Ectodermal cell (in vitro differentiated cells): ENCODE measurements at regions not wholly inside any gene's neighbourhood (a gene's known extent, or its start where the extent isn't known, plus 50 kb on each side); places are given as distances from the start of the nearest gene placed in this dataset.

Source experiments
- H3K27ac ChIP-seq: 2 replicates; pipeline ENCODE4 v1.7.0; 2013; ENCODE audit warnings: mild to moderate bottlenecking, low read depth, low read length; ENCODE audit not compliant: insufficient read depth, poor library complexity, severe bottlenecking
- H3K27me3 ChIP-seq: 2 replicates; pipeline ENCODE4 v1.7.0; 2013; ENCODE audit warnings: mild to moderate bottlenecking, low read length; ENCODE audit not compliant: insufficient read depth, control insufficient read depth, poor library complexity, severe bottlenecking
- H3K36me3 ChIP-seq: one replicate; pipeline ENCODE4 v1.7.0; 2013; ENCODE audit warnings: low read length; ENCODE audit not compliant: control insufficient read depth, insufficient read depth
- H3K4me1 ChIP-seq: one replicate; pipeline ENCODE4 v1.7.0; 2013; ENCODE audit warnings: low read length; ENCODE audit not compliant: control insufficient read depth, insufficient read depth
- H3K4me3 ChIP-seq: 2 replicates; pipeline ENCODE4 v1.7.0; 2013; ENCODE audit warnings: low read depth, low read length, control low read depth; ENCODE audit not compliant: insufficient read depth
- H3K9me3 ChIP-seq: 2 replicates; pipeline ENCODE4 v1.7.0; 2013; ENCODE audit warnings: mild to moderate bottlenecking, low read length, moderate library complexity; ENCODE audit not compliant: control insufficient read depth
- WGBS, 2 experiments: methylation state at CpG; one replicate each; pipeline ENCODE4 v1.1.7; 2013; ENCODE audit warnings: missing lambda C conversion rate in 2 of 2; 5-methylcytosine and 5-hydroxymethylcytosine counted together

DNA sequence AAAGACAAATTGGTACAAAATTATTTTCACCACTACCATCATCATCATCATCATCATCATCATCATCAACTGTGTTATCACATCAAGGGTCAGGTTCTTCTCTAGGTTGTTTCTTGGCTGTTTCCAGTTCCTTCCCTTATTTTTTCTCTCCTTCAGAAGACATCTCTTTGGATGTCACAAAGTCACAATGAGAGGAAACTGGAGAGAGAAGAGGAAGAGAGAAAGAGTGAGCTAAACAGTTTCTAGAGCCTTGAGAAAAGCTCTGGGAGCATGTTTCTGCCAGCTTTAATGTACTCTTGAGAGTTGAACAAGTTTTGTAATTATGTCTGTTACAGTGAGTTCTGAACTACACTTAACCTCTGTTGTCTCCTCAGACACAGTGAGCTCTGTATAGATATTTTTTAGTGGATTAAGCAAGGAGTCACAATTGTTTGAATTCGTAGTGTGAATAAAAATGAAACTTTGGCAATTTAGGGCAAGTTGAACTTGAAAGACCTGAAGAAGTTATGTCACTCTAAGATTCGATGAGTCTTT lies 123.0 kb upstream of the AKIRIN2 start:
- 90 to 91% methylated on average over 2 of the region's 2 CpGs for WGBS, 2 experiments

DNA sequence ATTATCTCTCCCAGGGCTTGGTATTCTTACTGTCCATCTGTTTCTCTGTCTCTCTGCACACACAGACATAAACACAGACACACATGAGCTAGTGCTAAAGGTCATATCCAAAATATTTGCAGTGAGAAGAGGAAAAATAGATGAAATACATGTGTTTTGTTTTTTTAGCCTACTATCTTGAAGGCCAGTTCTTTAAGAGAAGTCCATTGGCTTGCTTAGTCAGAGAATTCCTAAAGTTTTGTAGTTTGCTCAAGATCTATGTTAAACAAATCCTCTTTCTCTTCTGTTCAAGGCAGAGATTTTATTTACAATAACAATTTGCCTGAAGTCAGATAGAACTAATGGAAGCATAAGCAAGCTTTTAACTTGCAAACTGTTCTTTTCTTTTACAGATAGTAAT lies 120.0 kb upstream of the AKIRIN2 start:
- no peaks in the 10 kb centered on the region for H3K4me1 ChIP-seq
- H3K9me3 ChIP-seq = no peaks in the 10 kb centered on the region
- no peaks in the 10 kb centered on the region for H3K27me3 ChIP-seq
- H3K4me3 ChIP-seq = no peak overlapping the region
- H3K36me3 ChIP-seq = no peaks in the 10 kb centered on the region
- no peak overlapping the region for H3K27ac ChIP-seq

More for the DNA sequence above, 123.0 kb upstream of the AKIRIN2 start:
- H3K9me3 ChIP-seq = no peaks in the 10 kb centered on the region
- no peak overlapping the region for H3K27ac ChIP-seq
- no peaks in the 10 kb centered on the region for H3K36me3 ChIP-seq
- H3K4me3 ChIP-seq = no peak overlapping the region
- no peaks in the 10 kb centered on the region for H3K4me1 ChIP-seq
- H3K27me3 ChIP-seq = no peaks in the 10 kb centered on the region

DNA sequence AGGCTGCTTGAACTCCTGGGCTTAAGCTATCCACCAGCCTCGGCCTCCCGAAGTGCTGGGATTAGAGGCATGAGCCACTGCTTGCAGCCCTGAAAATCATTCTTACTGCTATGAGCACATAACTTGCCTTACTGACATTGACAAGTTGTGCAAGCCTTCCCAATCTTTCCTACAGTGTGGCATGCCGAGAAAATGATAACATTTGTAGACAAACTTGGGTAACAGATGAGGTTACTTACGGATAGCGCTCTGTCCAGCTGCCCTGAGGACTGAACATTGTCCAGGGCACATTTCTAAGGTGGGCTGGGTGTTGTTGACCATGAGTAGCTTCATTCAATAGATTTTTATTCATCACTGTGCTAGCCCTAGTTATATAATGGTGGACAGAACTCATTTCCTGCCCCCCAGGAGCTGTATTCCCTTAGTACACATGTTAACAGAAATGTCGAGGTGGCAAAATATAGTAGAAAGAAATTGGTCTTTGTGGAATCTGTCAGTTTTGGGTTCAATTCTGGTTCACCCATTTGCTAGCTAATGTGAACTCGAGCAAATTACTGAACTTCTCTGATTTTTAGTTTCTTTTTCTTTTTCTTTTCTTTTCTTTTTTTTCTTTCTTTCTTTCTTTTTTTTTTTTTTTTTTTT lies 118.4 kb upstream of the AKIRIN2 start:
- no peaks in the 10 kb centered on the region for H3K4me1 ChIP-seq
- no peaks in the 10 kb centered on the region for H3K36me3 ChIP-seq
- H3K27me3 ChIP-seq = no peaks in the 10 kb centered on the region
- WGBS, 2 experiments = 95 to 97% methylated on average over 7 of the region's 7 CpGs
- H3K4me3 ChIP-seq = no peak overlapping the region
- no peak overlapping the region for H3K27ac ChIP-seq
- no peaks in the 10 kb centered on the region for H3K9me3 ChIP-seq

DNA sequence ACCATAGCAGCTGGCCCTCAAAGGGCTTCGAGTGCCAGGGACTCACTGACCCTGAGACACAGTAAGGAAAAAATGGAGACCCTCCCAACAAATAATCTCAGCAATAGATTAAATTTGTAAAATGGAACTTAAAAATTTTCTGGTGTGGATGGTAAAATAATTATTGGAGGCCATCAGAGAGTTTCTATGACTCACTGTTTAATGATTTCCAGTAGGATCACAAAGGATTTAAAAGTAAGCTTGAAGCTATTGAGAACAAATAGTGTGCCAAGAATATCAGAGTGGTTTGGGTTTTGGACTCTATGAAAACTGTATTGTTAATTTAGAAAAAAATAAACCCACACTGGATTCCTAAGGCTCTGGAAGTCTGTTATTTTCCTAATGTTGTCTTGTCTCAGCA lies 115.2 kb upstream of the AKIRIN2 start:
- Histone ChIP-seq H3K9me3 (no peaks in the 10 kb centered on the region), H3K36me3 (no peaks in the 10 kb centered on the region), H3K27me3 (no peaks in the 10 kb centered on the region), H3K4me3 (no peak overlapping the region), H3K4me1 (no peaks in the 10 kb centered on the region), H3K27ac (no peak overlapping the region)
- 100% methylated on average over 1 of the region's 1 CpG for WGBS, 2 experiments

DNA sequence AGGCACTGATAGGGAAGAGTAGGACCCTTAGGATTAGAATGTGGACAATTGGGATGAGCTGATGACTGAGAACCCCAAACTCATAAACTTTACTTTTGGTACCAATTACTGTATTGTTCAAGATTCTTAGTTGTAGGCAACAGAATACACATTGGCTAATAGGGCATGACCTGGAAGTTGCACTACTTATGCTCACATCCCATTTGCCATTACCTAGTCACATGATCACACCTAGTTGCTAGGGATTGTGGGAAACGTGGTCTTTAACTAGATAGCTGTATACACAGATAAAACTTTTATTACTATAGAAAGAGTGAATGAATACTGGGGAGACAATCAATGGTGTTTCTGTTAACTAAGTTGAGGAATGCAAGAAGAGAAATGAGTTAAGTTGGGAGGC lies 113.4 kb upstream of the AKIRIN2 start:
- Histone ChIP-seq H3K27ac (no peak overlapping the region), H3K27me3 (no peaks in the 10 kb centered on the region), H3K9me3 (no peaks in the 10 kb centered on the region), H3K4me1 (no peaks in the 10 kb centered on the region), H3K4me3 (no peak overlapping the region), H3K36me3 (no peaks in the 10 kb centered on the region)
- 100% methylated on average over 1 of the region's 1 CpG; no CpG with 5 or more reads in 1 of the 2 experiments for WGBS, 2 experiments

DNA sequence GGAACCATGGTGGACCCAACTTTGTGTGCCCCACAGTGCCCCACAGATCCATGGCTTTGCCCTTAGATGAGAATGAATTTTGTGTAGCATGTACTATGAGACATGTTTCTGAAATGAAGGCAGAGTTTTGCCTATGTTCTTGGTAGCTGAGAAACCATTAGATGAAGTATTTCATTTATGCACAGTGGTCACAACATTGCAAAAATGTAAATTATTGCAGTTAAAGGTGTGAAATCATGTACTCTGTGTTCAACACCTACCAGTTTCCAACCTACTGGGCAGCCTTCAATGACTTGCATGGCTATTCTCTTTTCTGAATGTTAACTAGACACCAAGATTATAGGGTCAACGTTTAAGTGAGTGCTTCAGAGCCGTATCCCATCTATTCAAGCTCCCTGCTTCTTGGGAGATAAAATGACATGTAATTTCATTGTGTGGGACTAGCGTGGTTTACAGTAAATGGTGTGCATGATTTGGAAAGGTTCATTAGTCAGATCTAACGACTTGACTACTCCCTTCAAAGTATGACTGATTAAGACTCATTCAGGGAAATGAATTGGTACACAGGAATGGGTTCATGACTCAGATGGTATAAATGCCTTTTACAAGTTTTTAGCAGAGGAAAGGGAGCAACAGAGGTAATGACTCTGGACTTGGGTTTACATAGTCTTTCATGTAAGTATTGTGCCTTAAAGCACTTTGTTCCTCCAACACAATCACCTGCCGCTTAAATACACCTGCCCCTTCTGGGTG lies 106.1 kb upstream of the AKIRIN2 start:
- Histone ChIP-seq H3K9me3 (no peaks in the 10 kb centered on the region), H3K4me1 (no peaks in the 10 kb centered on the region), H3K27me3 (no peaks in the 10 kb centered on the region), H3K4me3 (no peak overlapping the region), H3K36me3 (no peaks in the 10 kb centered on the region), H3K27ac (no peak overlapping the region)
- WGBS, 2 experiments = 94% methylated on average over 5 of the region's 5 CpGs

GRCh38 chr6:87807475-87807874 lies 105.4 kb upstream of the AKIRIN2 start:
- Histone ChIP-seq H3K4me3 (no peak overlapping the region), H3K9me3 (no peaks in the 10 kb centered on the region), H3K27ac (no peak overlapping the region), H3K27me3 (no peaks in the 10 kb centered on the region), H3K4me1 (no peaks in the 10 kb centered on the region), H3K36me3 (no peaks in the 10 kb centered on the region)
- WGBS, 2 experiments = 87 to 92% methylated on average over 4 of the region's 4 CpGs

DNA sequence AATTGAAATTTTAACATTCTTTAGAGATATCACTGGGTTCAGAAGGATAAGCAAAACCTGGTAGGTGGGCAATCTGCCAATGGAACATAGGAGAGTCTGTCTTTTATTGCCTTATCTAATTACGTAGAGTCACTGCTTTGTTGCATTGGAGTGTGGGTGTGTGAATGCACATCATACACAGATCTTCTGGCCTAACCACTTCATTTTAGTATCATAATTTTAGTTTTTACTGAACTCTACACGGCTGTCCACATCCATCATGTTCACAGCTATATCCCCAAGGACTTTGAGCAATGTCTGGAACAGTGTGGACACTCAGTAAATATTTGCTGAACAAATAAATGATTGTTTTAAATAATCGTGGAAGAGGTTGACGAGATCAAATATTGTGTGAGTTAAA lies 104.6 kb upstream of the AKIRIN2 start:
- Histone ChIP-seq H3K9me3 (no peaks in the 10 kb centered on the region), H3K36me3 (no peaks in the 10 kb centered on the region), H3K27me3 (no peaks in the 10 kb centered on the region), H3K27ac (no peak overlapping the region), H3K4me3 (no peak overlapping the region), H3K4me1 (no peaks in the 10 kb centered on the region)
- 93 to 94% methylated on average over 4 of the region's 4 CpGs for WGBS, 2 experiments

- WGBS, 2 experiments = 88 to 90% methylated on average over 1 of the region's 1 CpG
Observed at GRCh38 chr6:87806099-87806498, 104.1 kb upstream of the AKIRIN2 start.

DNA sequence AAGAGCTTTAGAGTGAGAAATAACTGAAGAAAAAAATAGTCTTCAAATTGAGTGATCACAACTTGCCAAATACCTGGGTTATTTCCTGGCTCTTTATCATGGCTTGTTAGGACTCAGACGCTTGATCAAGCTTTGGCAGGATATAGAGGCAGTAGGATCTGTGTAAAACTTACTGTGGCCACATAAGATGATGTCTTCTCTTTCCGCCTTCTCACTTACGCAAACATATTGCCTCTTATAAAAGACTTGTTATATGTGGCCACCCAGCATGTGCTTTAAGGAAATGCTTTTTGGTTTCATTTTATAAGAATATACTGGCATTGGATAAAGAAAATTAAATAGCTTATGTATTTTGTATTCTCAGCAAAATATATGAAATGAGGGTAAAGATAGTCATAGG lies 101.8 kb upstream of the AKIRIN2 start:
- Histone ChIP-seq H3K27me3 (no peaks in the 10 kb centered on the region), H3K4me1 (no peaks in the 10 kb centered on the region), H3K9me3 (no peaks in the 10 kb centered on the region), H3K4me3 (no peak overlapping the region), H3K27ac (no peak overlapping the region), H3K36me3 (no peaks in the 10 kb centered on the region)
- 93 to 96% methylated on average over 3 of the region's 3 CpGs for WGBS, 2 experiments

More at GRCh38 chr6:87806099-87806498, 104.1 kb upstream of the AKIRIN2 start:
- H3K27me3 ChIP-seq = no peaks in the 10 kb centered on the region
- H3K4me1 ChIP-seq = no peaks in the 10 kb centered on the region
- no peak overlapping the region for H3K27ac ChIP-seq
- no peak overlapping the region for H3K4me3 ChIP-seq
- no peaks in the 10 kb centered on the region for H3K36me3 ChIP-seq
- H3K9me3 ChIP-seq = no peaks in the 10 kb centered on the region
